Fibroblast of lung (primary cell): ENCODE measurements at regions not wholly inside any gene's neighbourhood (a gene's known extent, or its start where the extent isn't known, plus 50 kb on each side); places are given as distances from the start of the nearest gene placed in this dataset.

Experiments used
- EZH2 ChIP-seq: IDR thresholded peaks from 2 replicates; pipeline ENCODE4 v1.5.1; 2012; ENCODE audit warnings: low read length, control low read depth, mild to moderate bottlenecking; ENCODE audit errors: missing control alignments
- TF ChIP-seq, protein P1 (sequence below), 2 donors: IDR thresholded peaks in 1 of 2; conservative IDR thresholded peaks in 1 of 2; 1 replicate in 1 of 2; 2 replicates in 1 of 2; pipeline ENCODE4 v1.5.1; 2011 to 2012; ENCODE audit warnings: low read length in 2 of 2, control low read depth in 1 of 2, inconsistent platforms in 1 of 2, low read depth in 1 of 2, mild to moderate bottlenecking in 1 of 2

DNA sequence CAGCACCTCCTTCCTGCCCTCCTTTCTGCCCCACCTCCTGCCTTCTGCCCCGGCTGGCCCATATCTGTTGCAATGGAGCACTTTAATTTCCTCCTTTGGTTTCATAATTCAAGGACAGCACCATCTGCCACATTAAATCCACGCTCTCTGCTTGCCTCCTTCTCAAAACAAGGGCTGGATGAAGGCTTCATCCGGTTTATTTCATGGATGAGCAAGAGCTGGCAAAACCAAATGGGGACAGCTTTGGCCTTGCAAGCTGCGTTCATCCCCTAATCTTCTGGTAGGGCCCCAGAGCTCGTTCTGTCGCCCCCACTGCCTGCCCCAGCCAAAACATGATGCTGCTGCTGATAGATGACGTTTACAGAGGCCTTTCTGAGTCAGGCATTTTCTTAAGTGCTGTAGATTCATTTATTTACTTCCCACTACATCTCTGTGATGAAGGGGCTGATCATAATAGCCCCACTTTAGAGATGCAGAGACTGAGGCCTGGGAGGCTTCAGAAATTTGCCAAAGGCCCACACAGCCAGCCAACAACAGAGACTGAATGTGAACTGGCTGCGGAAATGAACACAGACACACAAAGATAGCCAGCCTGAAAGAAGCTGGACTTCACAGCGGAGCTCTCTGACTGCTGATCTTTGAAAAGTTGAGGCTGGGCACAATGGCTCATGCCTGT is 115.6 kb upstream of the CPEB4 start:
- TF ChIP-seq EZH2: no peak
- TF ChIP-seq, protein P1, sequence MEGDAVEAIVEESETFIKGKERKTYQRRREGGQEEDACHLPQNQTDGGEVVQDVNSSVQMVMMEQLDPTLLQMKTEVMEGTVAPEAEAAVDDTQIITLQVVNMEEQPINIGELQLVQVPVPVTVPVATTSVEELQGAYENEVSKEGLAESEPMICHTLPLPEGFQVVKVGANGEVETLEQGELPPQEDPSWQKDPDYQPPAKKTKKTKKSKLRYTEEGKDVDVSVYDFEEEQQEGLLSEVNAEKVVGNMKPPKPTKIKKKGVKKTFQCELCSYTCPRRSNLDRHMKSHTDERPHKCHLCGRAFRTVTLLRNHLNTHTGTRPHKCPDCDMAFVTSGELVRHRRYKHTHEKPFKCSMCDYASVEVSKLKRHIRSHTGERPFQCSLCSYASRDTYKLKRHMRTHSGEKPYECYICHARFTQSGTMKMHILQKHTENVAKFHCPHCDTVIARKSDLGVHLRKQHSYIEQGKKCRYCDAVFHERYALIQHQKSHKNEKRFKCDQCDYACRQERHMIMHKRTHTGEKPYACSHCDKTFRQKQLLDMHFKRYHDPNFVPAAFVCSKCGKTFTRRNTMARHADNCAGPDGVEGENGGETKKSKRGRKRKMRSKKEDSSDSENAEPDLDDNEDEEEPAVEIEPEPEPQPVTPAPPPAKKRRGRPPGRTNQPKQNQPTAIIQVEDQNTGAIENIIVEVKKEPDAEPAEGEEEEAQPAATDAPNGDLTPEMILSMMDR (conservative IDR thresholded peaks at IDR 0.05 in 1 of 2, IDR thresholded peaks at IDR 0.05 in 1 of 2; ENCODE audit: low read depth in 1 of 2, low read length in 2 of 2): no peak
